GM12873 (cell line): ENCODE measurements at regions not wholly inside any gene's neighbourhood (a gene's known extent, or its start where the extent isn't known, plus 50 kb on each side); places are given as distances from the start of the nearest gene placed in this dataset.

Experiments used
- CTCF ChIP-seq: IDR thresholded peaks from 2 replicates; pipeline ENCODE4 v1.5.1; 2012; ENCODE audit warnings: low read depth, mild to moderate bottlenecking, moderate library complexity, low read length, control low read depth; ENCODE audit not compliant: insufficient read depth; ENCODE audit errors: missing control alignments

GRCh38 chr13:80284290-80284689 is 56.6 kb downstream of the SPRY2 start:
- TF ChIP-seq CTCF, result no peak

- TF ChIP-seq CTCF, result no peak
These were observed 62.2 kb downstream of the SPRY2 start for GRCh38 chr13:80278706-80279105.

- TF ChIP-seq CTCF, result no peak
These were observed 64.3 kb downstream of the SPRY2 start for GRCh38 chr13:80276371-80277289.

GRCh38 chr13:80274643-80275042 is 66.3 kb downstream of the SPRY2 start:
- TF ChIP-seq CTCF, result no peak

- TF ChIP-seq CTCF, result no peak
These were observed 67.2 kb downstream of the SPRY2 start for GRCh38 chr13:80273718-80274117.

GRCh38 chr13:80265348-80265747 is 75.6 kb downstream of the SPRY2 start:
- no peak for TF ChIP-seq CTCF

- TF ChIP-seq CTCF, result no peak
These were observed 77.0 kb downstream of the SPRY2 start for GRCh38 chr13:80263745-80264513.
